GM13976 (cell line): ENCODE measurements at regions not wholly inside any gene's neighbourhood (a gene's known extent, or its start where the extent isn't known, plus 50 kb on each side); places are given as distances from the start of the nearest gene placed in this dataset.

Experiments
- DNase-seq: peaks from one replicate; pipeline ENCODE4 v3.0.0; 2012; ENCODE audit warnings: low spot score
- in situ Hi-C: fragments of 300-500 bp; cut with MboI; formaldehyde crosslinking; loops from one replicate; pipeline ENCODE4 v1.12.0; 2022; ENCODE audit warnings: low sequenced_read_pairs, mixed read lengths, inconsistent platforms; ENCODE audit not compliant: unreplicated experiment
- TF ChIP-seq, protein P1 (sequence below): IDR thresholded peaks from 2 replicates; pipeline ENCODE4 v1.5.1; 2012; ENCODE audit warnings: borderline replicate concordance, mild to moderate bottlenecking; ENCODE audit not compliant: insufficient read depth; ENCODE audit errors: extremely low read depth, missing control alignments, control extremely low read depth

- TF ChIP-seq, protein P1, sequence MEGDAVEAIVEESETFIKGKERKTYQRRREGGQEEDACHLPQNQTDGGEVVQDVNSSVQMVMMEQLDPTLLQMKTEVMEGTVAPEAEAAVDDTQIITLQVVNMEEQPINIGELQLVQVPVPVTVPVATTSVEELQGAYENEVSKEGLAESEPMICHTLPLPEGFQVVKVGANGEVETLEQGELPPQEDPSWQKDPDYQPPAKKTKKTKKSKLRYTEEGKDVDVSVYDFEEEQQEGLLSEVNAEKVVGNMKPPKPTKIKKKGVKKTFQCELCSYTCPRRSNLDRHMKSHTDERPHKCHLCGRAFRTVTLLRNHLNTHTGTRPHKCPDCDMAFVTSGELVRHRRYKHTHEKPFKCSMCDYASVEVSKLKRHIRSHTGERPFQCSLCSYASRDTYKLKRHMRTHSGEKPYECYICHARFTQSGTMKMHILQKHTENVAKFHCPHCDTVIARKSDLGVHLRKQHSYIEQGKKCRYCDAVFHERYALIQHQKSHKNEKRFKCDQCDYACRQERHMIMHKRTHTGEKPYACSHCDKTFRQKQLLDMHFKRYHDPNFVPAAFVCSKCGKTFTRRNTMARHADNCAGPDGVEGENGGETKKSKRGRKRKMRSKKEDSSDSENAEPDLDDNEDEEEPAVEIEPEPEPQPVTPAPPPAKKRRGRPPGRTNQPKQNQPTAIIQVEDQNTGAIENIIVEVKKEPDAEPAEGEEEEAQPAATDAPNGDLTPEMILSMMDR = no peak
- DNase-seq = no peak
- in situ Hi-C loops = no loop called here
Measured at GRCh38 chr12:107144441-107144840, 51.1 kb upstream of the CRY1 start.

GRCh38 chr12:107144990-107145389 is 51.6 kb upstream of the CRY1 start:
- TF ChIP-seq, protein P1 = no peak
- DNase-seq = no peak
- in situ Hi-C loops = no loop called here

DNA sequence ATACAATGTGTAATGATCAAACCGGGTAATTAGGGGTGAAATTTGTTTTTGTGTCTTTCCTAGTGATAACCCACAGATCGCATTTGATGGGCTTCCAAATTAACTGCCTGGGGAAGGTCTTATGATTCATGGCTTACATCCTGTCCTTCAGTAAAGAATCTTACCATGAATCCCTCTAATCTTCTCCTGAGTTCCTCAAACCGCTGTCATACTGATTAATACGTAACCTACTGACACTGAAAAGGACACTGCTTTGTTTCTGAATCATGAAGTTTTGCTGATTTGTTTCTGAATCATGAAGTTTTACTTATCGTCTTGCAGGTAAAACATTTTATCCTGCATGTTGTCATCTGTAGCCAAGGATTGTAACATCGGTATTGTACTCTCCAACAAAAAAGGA is 52.0 kb upstream of the CRY1 start:
- in situ Hi-C loops = no loop called here
- TF ChIP-seq, protein P1 = no peak
- no peak for DNase-seq

- in situ Hi-C loops = no loop called here
- TF ChIP-seq, protein P1 = no peak
- no peak for DNase-seq
Measured at GRCh38 chr12:107148107-107148506, 54.8 kb upstream of the CRY1 start.

- DNase-seq = no peak
- TF ChIP-seq, protein P1 = no peak
- in situ Hi-C loops = no loop called here
Measured at GRCh38 chr12:107152315-107152714, 59.0 kb upstream of the CRY1 start.

DNA sequence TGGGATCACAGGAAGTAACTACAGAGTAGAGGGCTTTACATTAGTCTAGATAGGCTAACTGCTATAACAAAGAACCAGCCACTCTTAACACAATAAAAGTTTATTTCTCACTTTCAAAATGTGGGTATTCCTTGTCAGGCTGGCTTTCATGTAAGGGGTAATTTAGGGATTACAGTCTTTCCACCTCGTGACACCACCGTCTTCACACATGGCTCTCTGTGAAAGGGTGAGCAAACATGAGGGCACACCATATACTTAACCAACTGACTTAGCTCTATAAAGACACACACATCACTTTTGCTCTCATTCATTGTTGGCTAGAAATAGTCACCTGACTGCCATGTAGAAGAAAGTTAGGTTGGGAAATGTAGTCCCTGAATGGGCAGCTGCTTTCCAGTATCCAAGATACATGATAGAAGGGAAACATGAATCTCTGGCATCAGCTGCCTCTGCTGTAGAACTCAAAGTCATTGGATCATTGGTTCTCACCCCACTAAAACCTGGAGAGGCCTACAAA is 66.1 kb upstream of the CRY1 start:
- TF ChIP-seq, protein P1 = no peak
- in situ Hi-C loops = no loop called here
- DNase-seq = no peak

DNA sequence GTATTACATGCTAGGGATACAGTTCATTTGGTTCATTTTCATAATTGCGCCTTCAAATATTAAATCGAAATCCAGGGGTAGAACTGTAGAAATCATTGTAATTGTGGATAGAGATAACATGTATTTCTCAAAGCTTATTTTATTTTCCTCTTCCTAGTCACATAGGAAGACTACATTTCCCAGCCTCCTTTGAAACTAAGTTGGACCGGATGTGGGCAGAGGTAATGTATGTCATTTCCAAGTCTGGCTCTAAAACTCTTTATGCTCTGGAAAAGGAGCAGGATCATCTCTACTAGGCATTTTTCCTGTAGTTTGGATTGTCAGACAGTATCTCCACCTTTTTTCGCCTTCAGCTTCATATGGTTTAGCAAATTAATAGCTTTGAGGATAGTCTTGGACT is 70.1 kb upstream of the CRY1 start:
- TF ChIP-seq, protein P1 = no peak
- no peak for DNase-seq
- in situ Hi-C loops = no loop called here
